NB4 (cell line): ENCODE measurements at regions not wholly inside any gene's neighbourhood (a gene's known extent, or its start where the extent isn't known, plus 50 kb on each side); places are given as distances from the start of the nearest gene placed in this dataset.

Source experiments
- CTCF ChIP-seq: IDR thresholded peaks from one replicate; pipeline ENCODE4 v1.5.1; 2012; ENCODE audit warnings: low read depth, low read length
- POLR2A ChIP-seq: IDR thresholded peaks from 2 replicates; pipeline ENCODE4 v1.6.1; 2011; ENCODE audit warnings: mild to moderate bottlenecking; ENCODE audit not compliant: insufficient read length; ENCODE audit errors: extremely low read depth

GRCh38 chrX:11913001-11913400 lies 155.0 kb downstream of the MSL3 start:
- TF ChIP-seq CTCF = no peak
- TF ChIP-seq POLR2A = no peak
